ENCODE measurements at regions not wholly inside any gene's neighbourhood (a gene's known extent, or its start where the extent isn't known, plus 50 kb on each side); places are given as distances from the start of the nearest gene placed in this dataset.

DNA sequence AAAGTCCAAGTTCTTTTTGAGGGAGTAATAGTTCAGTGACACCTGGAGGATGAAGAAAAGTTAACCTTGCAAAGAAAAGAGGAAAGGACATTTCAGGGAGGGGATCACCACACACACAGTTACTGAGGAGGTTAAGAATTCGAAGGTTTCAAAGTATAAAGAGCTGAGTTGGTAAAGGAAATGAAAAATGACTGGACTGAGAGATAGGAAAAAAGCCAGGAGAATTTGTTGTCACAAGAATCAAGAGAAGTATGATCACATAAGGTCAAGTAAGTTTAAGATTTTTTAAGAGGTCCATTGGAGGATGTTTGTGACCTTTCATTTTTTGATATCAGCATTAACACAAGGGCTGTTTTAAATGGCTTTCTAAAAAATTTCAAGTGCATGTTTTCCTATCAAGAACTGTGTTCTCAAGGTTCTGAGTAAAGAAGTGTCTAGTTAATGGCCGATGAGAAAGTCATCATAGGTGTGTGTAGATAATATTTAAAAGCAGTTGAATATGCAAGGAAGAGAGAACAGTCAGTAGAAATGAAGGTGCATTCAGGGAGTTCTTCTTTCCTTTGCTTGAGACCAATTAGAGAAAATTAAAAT lies 189.2 kb upstream of the RBMS3 start:
- Histone ChIP-seq H3K4me1 (ENCODE audit: control insufficient read depth in 1 of 2, low read depth in 2 of 2) (peaks cover 0 to 9% of the 10 kb centered on the region in 2 donors), H3K36me3 (no peaks in the 10 kb centered on the region), H3K27ac (no peak overlapping the region), H3K9me3 (no peaks in the 10 kb centered on the region), H3K27me3 (replicated peaks; ENCODE audit: insufficient read depth) (no peaks in the 10 kb centered on the region), H3K4me3 (no peak overlapping the region)
- TF ChIP-seq, protein P1, sequence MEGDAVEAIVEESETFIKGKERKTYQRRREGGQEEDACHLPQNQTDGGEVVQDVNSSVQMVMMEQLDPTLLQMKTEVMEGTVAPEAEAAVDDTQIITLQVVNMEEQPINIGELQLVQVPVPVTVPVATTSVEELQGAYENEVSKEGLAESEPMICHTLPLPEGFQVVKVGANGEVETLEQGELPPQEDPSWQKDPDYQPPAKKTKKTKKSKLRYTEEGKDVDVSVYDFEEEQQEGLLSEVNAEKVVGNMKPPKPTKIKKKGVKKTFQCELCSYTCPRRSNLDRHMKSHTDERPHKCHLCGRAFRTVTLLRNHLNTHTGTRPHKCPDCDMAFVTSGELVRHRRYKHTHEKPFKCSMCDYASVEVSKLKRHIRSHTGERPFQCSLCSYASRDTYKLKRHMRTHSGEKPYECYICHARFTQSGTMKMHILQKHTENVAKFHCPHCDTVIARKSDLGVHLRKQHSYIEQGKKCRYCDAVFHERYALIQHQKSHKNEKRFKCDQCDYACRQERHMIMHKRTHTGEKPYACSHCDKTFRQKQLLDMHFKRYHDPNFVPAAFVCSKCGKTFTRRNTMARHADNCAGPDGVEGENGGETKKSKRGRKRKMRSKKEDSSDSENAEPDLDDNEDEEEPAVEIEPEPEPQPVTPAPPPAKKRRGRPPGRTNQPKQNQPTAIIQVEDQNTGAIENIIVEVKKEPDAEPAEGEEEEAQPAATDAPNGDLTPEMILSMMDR (IDR thresholded peaks at IDR 0.05): no peak
- DNase-seq (ENCODE audit: low spot score) (no peak), ATAC-seq (ENCODE audit: insufficient number of reproducible peaks, low FRiP score, low read depth) (no peak)

DNA sequence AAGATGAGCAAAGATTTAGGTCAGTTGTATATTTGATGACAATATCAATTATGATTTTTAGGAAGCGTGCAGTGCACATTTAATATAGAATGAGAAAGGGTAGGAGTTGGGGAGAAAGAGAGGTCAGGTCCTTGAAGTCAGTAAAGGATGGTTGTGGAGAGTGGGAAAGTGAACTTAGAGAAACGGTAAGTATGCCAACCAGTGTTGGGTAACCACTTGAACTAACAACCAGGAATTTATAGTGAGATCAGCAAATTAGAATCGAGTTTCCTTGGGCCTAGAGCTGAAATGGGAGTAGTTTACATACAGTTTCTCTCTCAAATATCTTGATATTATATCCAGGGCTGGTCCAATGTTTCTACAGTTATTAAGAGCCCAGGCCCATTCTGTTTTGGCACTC lies 188.5 kb upstream of the RBMS3 start:
- ATAC-seq (ENCODE audit: insufficient number of reproducible peaks, low FRiP score, low read depth) (no peak), DNase-seq (ENCODE audit: low spot score) (no peak)
- no peaks in the 10 kb centered on the region for H3K27me3 ChIP-seq (replicated peaks; ENCODE audit: insufficient read depth)
- TF ChIP-seq, protein P1 (IDR thresholded peaks at IDR 0.05): no peak
- no peaks in the 10 kb centered on the region for H3K9me3 ChIP-seq
- H3K4me1 ChIP-seq (ENCODE audit: control insufficient read depth in 1 of 2, low read depth in 2 of 2): peaks cover 0 to 9% of the 10 kb centered on the region in 2 donors
- H3K4me3 ChIP-seq: no peak overlapping the region
- no peak overlapping the region for H3K27ac ChIP-seq
- no peaks in the 10 kb centered on the region for H3K36me3 ChIP-seq

DNA sequence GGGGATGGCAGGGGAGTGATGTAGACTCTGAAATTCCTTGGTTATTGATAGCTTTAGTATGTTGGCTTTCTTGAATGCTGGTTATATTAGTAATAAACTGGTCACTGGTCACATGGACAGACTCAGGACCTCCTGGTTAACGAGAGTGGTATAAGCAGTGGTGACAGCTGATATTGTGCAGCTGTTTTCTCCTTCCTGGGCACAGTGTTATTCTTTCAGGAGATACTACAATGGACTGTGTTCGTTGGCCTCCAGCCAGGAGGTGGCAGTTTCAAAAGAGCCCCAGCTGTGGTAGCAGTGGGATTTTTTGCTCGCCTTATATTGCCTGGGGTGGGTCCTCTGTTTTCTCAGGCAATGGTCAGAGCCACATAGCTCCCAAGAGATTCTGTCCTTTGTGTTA lies 181.6 kb upstream of the RBMS3 start:
- Histone ChIP-seq H3K9me3 (no peaks in the 10 kb centered on the region), H3K4me3 (no peak overlapping the region), H3K4me1 (ENCODE audit: control insufficient read depth in 1 of 2, low read depth in 2 of 2) (no peaks in the 10 kb centered on the region), H3K36me3 (no peaks in the 10 kb centered on the region), H3K27me3 (replicated peaks; ENCODE audit: insufficient read depth) (no peaks in the 10 kb centered on the region), H3K27ac (no peak overlapping the region)
- ATAC-seq (ENCODE audit: insufficient number of reproducible peaks, low FRiP score, low read depth): no peak
- TF ChIP-seq, protein P1 (IDR thresholded peaks at IDR 0.05): no peak
- no peak for DNase-seq (ENCODE audit: low spot score)

DNA sequence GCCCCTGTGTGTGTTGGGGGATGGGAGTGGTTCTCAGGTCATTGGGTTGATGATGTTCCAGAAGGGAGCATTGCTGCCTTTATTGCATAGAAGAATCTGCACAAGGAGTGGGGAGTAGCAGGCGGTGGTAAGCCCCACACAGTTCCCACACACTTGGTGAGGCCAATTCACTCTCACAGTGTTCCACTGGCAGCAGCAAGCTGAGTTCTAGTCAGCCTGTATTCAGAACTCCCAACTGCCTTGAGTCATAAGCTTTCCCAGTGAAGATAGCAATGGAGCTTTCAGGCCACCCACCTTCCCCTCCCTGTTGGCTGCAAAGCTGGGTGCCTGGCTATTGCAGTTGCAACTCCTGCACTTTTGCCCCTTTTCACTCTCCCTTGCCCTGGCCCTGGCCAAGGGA lies 181.1 kb upstream of the RBMS3 start:
- no peak overlapping the region for H3K27ac ChIP-seq
- no peak for ATAC-seq (ENCODE audit: insufficient number of reproducible peaks, low FRiP score, low read depth)
- no peaks in the 10 kb centered on the region for H3K36me3 ChIP-seq
- no peaks in the 10 kb centered on the region for H3K9me3 ChIP-seq
- TF ChIP-seq, protein P1 (IDR thresholded peaks at IDR 0.05): no peak
- no peaks in the 10 kb centered on the region for H3K27me3 ChIP-seq (replicated peaks; ENCODE audit: insufficient read depth)
- no peak overlapping the region for H3K4me3 ChIP-seq
- H3K4me1 ChIP-seq (ENCODE audit: control insufficient read depth in 1 of 2, low read depth in 2 of 2): no peaks in the 10 kb centered on the region
- DNase-seq (ENCODE audit: low spot score): no peak

DNA sequence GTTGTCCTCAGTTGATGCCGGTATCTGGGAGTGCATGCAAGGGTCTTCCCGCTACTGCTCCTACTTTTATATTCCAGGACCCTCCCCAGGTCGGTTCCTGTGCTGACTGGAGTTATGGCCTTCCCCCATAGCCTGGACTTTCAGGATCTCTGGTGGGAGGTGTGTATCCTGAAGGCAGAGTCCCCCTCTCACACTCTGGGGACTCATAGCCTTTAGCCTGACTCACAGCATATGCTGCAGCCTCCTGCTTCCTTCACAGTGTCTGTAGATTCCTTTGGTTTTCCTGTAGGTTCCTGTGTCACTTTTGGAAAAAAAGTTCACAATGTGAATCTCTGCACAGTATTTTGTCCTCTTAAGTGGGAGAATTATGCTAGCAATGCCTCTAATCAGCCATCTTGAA lies 180.6 kb upstream of the RBMS3 start:
- no peaks in the 10 kb centered on the region for H3K27me3 ChIP-seq (replicated peaks; ENCODE audit: insufficient read depth)
- DNase-seq (ENCODE audit: low spot score): no peak
- H3K4me1 ChIP-seq (ENCODE audit: control insufficient read depth in 1 of 2, low read depth in 2 of 2): no peaks in the 10 kb centered on the region
- H3K36me3 ChIP-seq: no peaks in the 10 kb centered on the region
- no peaks in the 10 kb centered on the region for H3K9me3 ChIP-seq
- TF ChIP-seq, protein P1 (IDR thresholded peaks at IDR 0.05): no peak
- no peak overlapping the region for H3K27ac ChIP-seq
- no peak for ATAC-seq (ENCODE audit: insufficient number of reproducible peaks, low FRiP score, low read depth)
- H3K4me3 ChIP-seq: no peak overlapping the region
